GM23338 (cell line): ENCODE measurements at regions not wholly inside any gene's neighbourhood (a gene's known extent, or its start where the extent isn't known, plus 50 kb on each side); places are given as distances from the start of the nearest gene placed in this dataset.

ENCODE experiments used
- CREB1 ChIP-seq: fragments of 250-450 bp; sonication (Bioruptor Pico); IDR thresholded peaks from 2 replicates; pipeline ENCODE4 v1.5.0; 2020; ENCODE audit warnings: low read depth, mild to moderate bottlenecking, moderate library complexity
- CTCF ChIP-seq, 2 experiments: fragments of 200-600 bp in 1 of 2; sonication (generic) in 1 of 2; conservative IDR thresholded peaks; 2 replicates each; pipeline versions ENCODE4 v1.5.1 to v1.6.1; 2016 to 2017; ENCODE audit warnings: antibody characterized with exemption in 2 of 2, low read depth in 2 of 2, mild to moderate bottlenecking in 2 of 2, moderate library complexity in 1 of 2
- EZH2 ChIP-seq: fragments of 200-600 bp; sonication (generic); IDR thresholded peaks from one replicate; pipeline ENCODE4 v1.8.0; 2017; ENCODE audit warnings: antibody characterized with exemption, mild to moderate bottlenecking, low read depth; ENCODE audit not compliant: unreplicated experiment
- EZH2phosphoT487 ChIP-seq: fragments of 200-600 bp; sonication (generic); IDR thresholded peaks from one replicate; pipeline ENCODE4 v1.8.1; 2018; ENCODE audit warnings: antibody characterized with exemption; ENCODE audit not compliant: unreplicated experiment
- JUNB ChIP-seq: IDR thresholded peaks from one replicate; pipeline ENCODE4 v1.6.1; 2016; ENCODE audit warnings: antibody characterized with exemption; ENCODE audit not compliant: unreplicated experiment
- POLR2AphosphoS5 ChIP-seq: IDR thresholded peaks from 2 replicates; pipeline ENCODE4 v1.6.1; 2016; ENCODE audit warnings: antibody characterized with exemption, low read depth
- REST ChIP-seq: IDR thresholded peaks from one replicate; pipeline ENCODE4 v1.6.1; 2018; ENCODE audit warnings: antibody characterized with exemption; ENCODE audit not compliant: unreplicated experiment
- STAT1 ChIP-seq: IDR thresholded peaks from one replicate; pipeline ENCODE4 v1.6.1; 2016; ENCODE audit warnings: antibody characterized with exemption; ENCODE audit not compliant: unreplicated experiment
- ZNF114 ChIP-seq: fragments of 250-450 bp; sonication (Bioruptor Pico); IDR thresholded peaks from 2 replicates; pipeline ENCODE4 v1.5.0; 2020; ENCODE audit warnings: mild to moderate bottlenecking, moderate library complexity
- ZNF331 ChIP-seq: fragments of 250-450 bp; sonication (Bioruptor Pico); IDR thresholded peaks from 2 replicates; pipeline ENCODE4 v1.5.0; 2020; ENCODE audit warnings: low read depth, mild to moderate bottlenecking, moderate library complexity

GRCh38 chr1:57883642-57883995 lies 459.8 kb upstream of the DAB1 start:
- TF ChIP-seq EZH2 (no peak), CTCF (conservative IDR thresholded peaks at IDR 0.05; ENCODE audit: low read depth in 2 of 2) (no peak), ZNF114 (CRISPR knock-in tag) (no peak), POLR2AphosphoS5 (no peak), CREB1 (CRISPR knock-in tag) (no peak), REST (no peak), STAT1 (no peak), EZH2phosphoT487 (no peak), JUNB (no peak), ZNF331 (CRISPR knock-in tag) (no peak)
